ENCODE measurements at regions not wholly inside any gene's neighbourhood (a gene's known extent, or its start where the extent isn't known, plus 50 kb on each side); places are given as distances from the start of the nearest gene placed in this dataset.

DNA sequence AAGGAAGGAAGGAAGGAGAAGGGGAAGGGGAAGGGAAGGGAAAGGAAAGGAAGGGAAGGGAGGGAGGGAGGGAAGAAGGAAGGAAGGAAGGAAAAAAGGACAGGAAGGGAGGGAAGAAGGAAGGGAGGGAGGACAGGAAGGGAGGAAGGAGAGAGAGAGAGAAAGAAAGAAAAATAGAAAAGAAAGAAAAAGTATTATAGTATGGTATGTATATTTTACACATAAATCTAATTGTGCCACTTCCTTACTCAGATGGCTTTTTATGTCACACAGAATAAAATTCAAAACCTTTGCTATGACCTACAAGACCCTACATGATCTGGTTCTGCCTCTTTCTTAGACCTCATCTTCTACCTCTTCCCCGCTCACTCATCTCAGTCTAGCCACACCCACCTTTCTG lies 1016.9 kb upstream of the AUTS2 start:
- no peak for TF ChIP-seq ZNF530 (tag by site-specific recombination; IDR thresholded peaks at IDR 0.05; ENCODE audit: low read depth)
- TF ChIP-seq, protein P1, sequence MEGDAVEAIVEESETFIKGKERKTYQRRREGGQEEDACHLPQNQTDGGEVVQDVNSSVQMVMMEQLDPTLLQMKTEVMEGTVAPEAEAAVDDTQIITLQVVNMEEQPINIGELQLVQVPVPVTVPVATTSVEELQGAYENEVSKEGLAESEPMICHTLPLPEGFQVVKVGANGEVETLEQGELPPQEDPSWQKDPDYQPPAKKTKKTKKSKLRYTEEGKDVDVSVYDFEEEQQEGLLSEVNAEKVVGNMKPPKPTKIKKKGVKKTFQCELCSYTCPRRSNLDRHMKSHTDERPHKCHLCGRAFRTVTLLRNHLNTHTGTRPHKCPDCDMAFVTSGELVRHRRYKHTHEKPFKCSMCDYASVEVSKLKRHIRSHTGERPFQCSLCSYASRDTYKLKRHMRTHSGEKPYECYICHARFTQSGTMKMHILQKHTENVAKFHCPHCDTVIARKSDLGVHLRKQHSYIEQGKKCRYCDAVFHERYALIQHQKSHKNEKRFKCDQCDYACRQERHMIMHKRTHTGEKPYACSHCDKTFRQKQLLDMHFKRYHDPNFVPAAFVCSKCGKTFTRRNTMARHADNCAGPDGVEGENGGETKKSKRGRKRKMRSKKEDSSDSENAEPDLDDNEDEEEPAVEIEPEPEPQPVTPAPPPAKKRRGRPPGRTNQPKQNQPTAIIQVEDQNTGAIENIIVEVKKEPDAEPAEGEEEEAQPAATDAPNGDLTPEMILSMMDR (tag by site-specific recombination; IDR thresholded peaks at IDR 0.05) = no peak

All from HEK293 (cell line).